ENCODE measurements at regions not wholly inside any gene's neighbourhood (a gene's known extent, or its start where the extent isn't known, plus 50 kb on each side); places are given as distances from the start of the nearest gene placed in this dataset.

DNA sequence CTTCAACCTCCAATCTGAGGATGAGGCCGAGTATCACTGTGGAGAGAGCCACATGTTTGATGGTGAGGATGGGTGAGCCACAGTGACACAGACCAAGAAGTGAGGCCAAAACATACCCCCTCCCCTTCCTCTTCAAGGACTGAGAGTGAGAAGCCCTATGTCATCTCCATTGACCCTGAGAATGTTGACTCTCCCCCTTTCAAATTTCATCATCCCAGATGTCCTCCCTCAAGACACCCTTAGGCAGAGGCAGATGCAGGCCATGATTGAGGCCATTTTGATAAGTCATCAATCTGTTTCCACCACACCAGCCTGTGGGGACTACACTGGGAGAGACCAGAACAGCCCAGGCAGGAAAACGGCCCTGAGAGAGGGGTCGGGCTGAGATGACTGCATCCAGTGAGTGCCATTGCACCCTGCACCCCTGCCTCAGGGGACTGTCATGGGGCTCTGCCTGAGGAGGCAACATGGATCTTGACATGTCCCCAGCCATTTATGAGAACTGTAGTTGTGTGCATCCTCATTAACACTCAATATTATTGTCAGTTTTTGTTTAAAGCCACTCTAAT, 84.2 kb upstream of the IGLL5 start:
- H2AFZ ChIP-seq: no peak overlapping the region
- no peak overlapping the region for H3K4me3 ChIP-seq
- intact Hi-C loops (cut with micrococcal nuclease; ENCODE audit: unreplicated experiment): no loop called here
- no peaks in the 10 kb centered on the region for H3K36me3 ChIP-seq (ENCODE audit: low read depth)
- no TSS peak for BruUV-seq (replicated peaks)
- POLR2A ChIA-PET (ENCODE audit: unreplicated experiment): no interaction called here
- H3K27me3 ChIP-seq (ENCODE audit: insufficient read depth, low read depth): peaks cover 79% of the 10 kb centered on the region
- no peak for DNase-seq
- no peaks in the 10 kb centered on the region for H3K9me3 ChIP-seq (ENCODE audit: insufficient read depth, low read depth)
- H3K9me2 ChIP-seq (ENCODE audit: insufficient read depth): no peaks in the 10 kb centered on the region
- H3F3A ChIP-seq (ENCODE audit: insufficient read depth, low read depth): no peaks in the 10 kb centered on the region
- H3K27ac ChIP-seq: no peak overlapping the region
- no peaks in the 10 kb centered on the region for H3K79me2 ChIP-seq (ENCODE audit: low read depth)
- CTCF ChIA-PET: no interaction called here
- TF ChIP-seq EZH2 (IDR thresholded peaks at IDR 0.05; ENCODE audit: low read depth): no peak
- TF ChIP-seq, protein P1, sequence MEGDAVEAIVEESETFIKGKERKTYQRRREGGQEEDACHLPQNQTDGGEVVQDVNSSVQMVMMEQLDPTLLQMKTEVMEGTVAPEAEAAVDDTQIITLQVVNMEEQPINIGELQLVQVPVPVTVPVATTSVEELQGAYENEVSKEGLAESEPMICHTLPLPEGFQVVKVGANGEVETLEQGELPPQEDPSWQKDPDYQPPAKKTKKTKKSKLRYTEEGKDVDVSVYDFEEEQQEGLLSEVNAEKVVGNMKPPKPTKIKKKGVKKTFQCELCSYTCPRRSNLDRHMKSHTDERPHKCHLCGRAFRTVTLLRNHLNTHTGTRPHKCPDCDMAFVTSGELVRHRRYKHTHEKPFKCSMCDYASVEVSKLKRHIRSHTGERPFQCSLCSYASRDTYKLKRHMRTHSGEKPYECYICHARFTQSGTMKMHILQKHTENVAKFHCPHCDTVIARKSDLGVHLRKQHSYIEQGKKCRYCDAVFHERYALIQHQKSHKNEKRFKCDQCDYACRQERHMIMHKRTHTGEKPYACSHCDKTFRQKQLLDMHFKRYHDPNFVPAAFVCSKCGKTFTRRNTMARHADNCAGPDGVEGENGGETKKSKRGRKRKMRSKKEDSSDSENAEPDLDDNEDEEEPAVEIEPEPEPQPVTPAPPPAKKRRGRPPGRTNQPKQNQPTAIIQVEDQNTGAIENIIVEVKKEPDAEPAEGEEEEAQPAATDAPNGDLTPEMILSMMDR (conservative IDR thresholded peaks at IDR 0.05): no peak
- H3K4me1 ChIP-seq (replicated peaks; ENCODE audit: insufficient read depth): no peaks in the 10 kb centered on the region
- H4K20me1 ChIP-seq (ENCODE audit: insufficient read depth): no peaks in the 10 kb centered on the region
- no peak overlapping the region for H3K4me2 ChIP-seq

DNA sequence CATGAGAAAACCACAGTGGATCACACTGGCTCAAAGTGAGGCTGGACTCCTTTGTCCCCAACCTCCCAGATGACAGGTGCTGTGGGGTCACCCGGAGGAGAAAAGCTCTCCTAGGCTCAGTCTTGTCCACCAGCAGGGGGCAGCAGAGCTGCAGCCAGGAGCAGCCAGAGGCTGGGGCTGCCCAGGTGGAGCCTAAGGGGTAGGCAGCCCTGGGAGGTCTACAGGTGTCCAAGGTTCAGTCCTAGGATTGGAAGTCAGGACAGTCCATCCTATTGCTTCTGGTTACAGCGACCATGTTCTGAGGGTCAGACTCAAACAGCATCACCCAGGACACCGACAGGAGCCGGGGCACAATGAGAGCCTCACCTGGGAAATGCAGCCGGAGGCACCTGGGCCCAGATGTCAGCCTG, 77.6 kb upstream of the IGLL5 start:
- peaks cover 44% of the 10 kb centered on the region for H3K27me3 ChIP-seq (ENCODE audit: insufficient read depth, low read depth)
- intact Hi-C loops (cut with micrococcal nuclease; ENCODE audit: unreplicated experiment): no loop called here
- H3K4me2 ChIP-seq: no peak overlapping the region
- no peaks in the 10 kb centered on the region for H3F3A ChIP-seq (ENCODE audit: insufficient read depth, low read depth)
- H3K4me3 ChIP-seq: no peak overlapping the region
- no peak for TF ChIP-seq EZH2 (IDR thresholded peaks at IDR 0.05; ENCODE audit: low read depth)
- TF ChIP-seq, protein P1 (conservative IDR thresholded peaks at IDR 0.05): no peak
- CTCF ChIA-PET: no interaction called here
- no TSS peak for BruUV-seq (replicated peaks)
- H2AFZ ChIP-seq: no peak overlapping the region
- H4K20me1 ChIP-seq (ENCODE audit: insufficient read depth): no peaks in the 10 kb centered on the region
- DNase-seq: no peak
- no peak overlapping the region for H3K27ac ChIP-seq
- no peaks in the 10 kb centered on the region for H3K79me2 ChIP-seq (ENCODE audit: low read depth)
- POLR2A ChIA-PET (ENCODE audit: unreplicated experiment): no interaction called here
- no peaks in the 10 kb centered on the region for H3K9me3 ChIP-seq (ENCODE audit: insufficient read depth, low read depth)
- no peaks in the 10 kb centered on the region for H3K4me1 ChIP-seq (replicated peaks; ENCODE audit: insufficient read depth)
- H3K36me3 ChIP-seq (ENCODE audit: low read depth): no peaks in the 10 kb centered on the region
- no peaks in the 10 kb centered on the region for H3K9me2 ChIP-seq (ENCODE audit: insufficient read depth)

DNA sequence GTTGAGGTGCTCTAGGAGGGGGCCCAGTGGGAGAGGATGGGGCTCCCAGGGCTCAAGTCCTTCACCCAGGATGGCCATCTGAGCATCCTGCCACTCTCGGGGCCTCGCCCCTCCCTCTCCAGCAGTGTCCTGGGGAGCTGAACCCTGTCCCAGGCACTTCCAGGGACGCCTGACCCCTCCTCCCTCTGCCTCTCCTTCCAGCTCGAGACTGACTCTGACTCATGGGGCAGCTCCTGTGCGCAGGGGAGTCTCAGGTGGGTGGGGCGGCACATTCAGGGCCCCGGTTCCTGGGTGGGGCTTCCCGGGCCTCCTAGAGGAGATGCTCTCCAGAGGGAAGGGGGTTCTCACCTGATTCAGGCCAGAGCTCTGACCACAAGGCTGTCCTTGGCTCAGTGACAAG, 77.1 kb upstream of the IGLL5 start:
- no peaks in the 10 kb centered on the region for H3K9me2 ChIP-seq (ENCODE audit: insufficient read depth)
- no peak overlapping the region for H3K4me3 ChIP-seq
- ChIA-PET POLR2A (ENCODE audit: unreplicated experiment) (no interaction called here), CTCF (no interaction called here)
- H3K4me1 ChIP-seq (replicated peaks; ENCODE audit: insufficient read depth): no peaks in the 10 kb centered on the region
- H3K79me2 ChIP-seq (ENCODE audit: low read depth): no peaks in the 10 kb centered on the region
- TF ChIP-seq, protein P1 (conservative IDR thresholded peaks at IDR 0.05): no peak
- TF ChIP-seq EZH2 (IDR thresholded peaks at IDR 0.05; ENCODE audit: low read depth): no peak
- H2AFZ ChIP-seq: no peak overlapping the region
- no peaks in the 10 kb centered on the region for H3K36me3 ChIP-seq (ENCODE audit: low read depth)
- H3K4me2 ChIP-seq: no peak overlapping the region
- DNase-seq: no peak
- H4K20me1 ChIP-seq (ENCODE audit: insufficient read depth): no peaks in the 10 kb centered on the region
- H3K27ac ChIP-seq: no peak overlapping the region
- peaks cover 45% of the 10 kb centered on the region for H3K27me3 ChIP-seq (ENCODE audit: insufficient read depth, low read depth)
- BruUV-seq (replicated peaks): no TSS peak
- H3F3A ChIP-seq (ENCODE audit: insufficient read depth, low read depth): no peaks in the 10 kb centered on the region
- intact Hi-C loops (cut with micrococcal nuclease; ENCODE audit: unreplicated experiment): no loop called here
- no peaks in the 10 kb centered on the region for H3K9me3 ChIP-seq (ENCODE audit: insufficient read depth, low read depth)

Data from PC-9 (cell line).